Stimulated activated CD4-positive, alpha-beta T cell treated with anti-CD3 and anti-CD28 coated beads, Interleukin-1b, Interleukin-23, amount 100 ng/mL, for 4 hours (primary cell): ENCODE measurements at regions not wholly inside any gene's neighbourhood (a gene's known extent, or its start where the extent isn't known, plus 50 kb on each side); places are given as distances from the start of the nearest gene placed in this dataset.

Source experiments
- DNase-seq, 2 donors: peaks; one replicate each; pipeline ENCODE4 v3.0.0-alpha.2; 2020; ENCODE audit warnings: low read depth in 2 of 2

- no peak for DNase-seq
Measured at GRCh38 chr16:86381491-86381890, 128.8 kb upstream of the FOXF1 start.

- no peak for DNase-seq
Measured at GRCh38 chr16:86382067-86382773, 128.1 kb upstream of the FOXF1 start.

- no peak for DNase-seq
Measured at GRCh38 chr16:86382774-86383407, 127.4 kb upstream of the FOXF1 start.

- no peak for DNase-seq
Measured at GRCh38 chr16:86383488-86384262, 126.7 kb upstream of the FOXF1 start.

GRCh38 chr16:86384263-86384649 is 126.1 kb upstream of the FOXF1 start:
- DNase-seq = no peak

GRCh38 chr16:86384980-86385379 is 125.3 kb upstream of the FOXF1 start:
- DNase-seq = no peak

GRCh38 chr16:86387468-86388440 is 122.6 kb upstream of the FOXF1 start:
- no peak for DNase-seq

GRCh38 chr16:86388976-86389375 is 121.4 kb upstream of the FOXF1 start:
- DNase-seq = no peak

GRCh38 chr16:86389566-86390328 is 120.6 kb upstream of the FOXF1 start:
- no peak for DNase-seq

- DNase-seq = no peak
Measured at GRCh38 chr16:86390335-86390734, 120.0 kb upstream of the FOXF1 start.

GRCh38 chr16:86391486-86391885 is 118.8 kb upstream of the FOXF1 start:
- no peak for DNase-seq

- DNase-seq = no peak
Measured at GRCh38 chr16:86391984-86392383, 118.3 kb upstream of the FOXF1 start.

- DNase-seq = no peak
Measured at GRCh38 chr16:86392436-86393152, 117.7 kb upstream of the FOXF1 start.

GRCh38 chr16:86393907-86394626 is 116.3 kb upstream of the FOXF1 start:
- DNase-seq = no peak

GRCh38 chr16:86395477-86395876 is 114.8 kb upstream of the FOXF1 start:
- DNase-seq = no peak

- DNase-seq = no peak
Measured at GRCh38 chr16:86396422-86396821, 113.9 kb upstream of the FOXF1 start.

GRCh38 chr16:86396901-86397311 is 113.4 kb upstream of the FOXF1 start:
- DNase-seq = no peak

GRCh38 chr16:86398201-86398600 is 112.1 kb upstream of the FOXF1 start:
- no peak for DNase-seq

GRCh38 chr16:86398622-86399021 is 111.7 kb upstream of the FOXF1 start:
- DNase-seq = no peak

GRCh38 chr16:86401126-86401525 is 109.2 kb upstream of the FOXF1 start:
- no peak for DNase-seq
